Suprapubic skin (tissue), 4 donors: ENCODE measurements at regions not wholly inside any gene's neighbourhood (a gene's known extent, or its start where the extent isn't known, plus 50 kb on each side); places are given as distances from the start of the nearest gene placed in this dataset.

Source experiments
- DNase-seq, 2 donors: peaks; one replicate each; pipeline ENCODE4 v3.0.0-alpha.2; 2019; ENCODE audit warnings: low spot score in 2 of 2
- H3K27ac ChIP-seq: fragments of 200-600 bp; sonication (generic); one replicate; pipeline ENCODE4 v1.5.1; 2019
- H3K27me3 ChIP-seq: fragments of 200-600 bp; sonication (generic); one replicate; pipeline ENCODE4 v1.5.1; 2019
- H3K36me3 ChIP-seq: fragments of 200-600 bp; sonication (generic); one replicate; pipeline ENCODE4 v1.5.1; 2019
- H3K4me1 ChIP-seq: fragments of 200-600 bp; sonication (generic); one replicate; pipeline ENCODE4 v1.5.1; 2019
- H3K4me3 ChIP-seq: fragments of 200-600 bp; sonication (generic); one replicate; pipeline ENCODE4 v1.5.1; 2019; ENCODE audit warnings: mild to moderate bottlenecking
- H3K9me3 ChIP-seq: fragments of 200-600 bp; sonication (generic); one replicate; pipeline ENCODE4 v1.5.1; 2019
- CTCF ChIP-seq, 2 donors: fragments of 200-600 bp in 1 of 2; fragments of 450-650 bp in 1 of 2; sonication (generic) in 1 of 2; IDR thresholded peaks; one replicate each; pipeline ENCODE4 v1.5.1; 2016 to 2019; ENCODE audit warnings: antibody characterized with exemption in 2 of 2, mild to moderate bottlenecking in 1 of 2, moderate library complexity in 1 of 2
- EP300 ChIP-seq: sonication (generic); formaldehyde crosslinking; IDR thresholded peaks from one replicate; pipeline ENCODE4 v1.6.1; 2017; ENCODE audit warnings: antibody characterized with exemption
- POLR2A ChIP-seq, 2 donors: fragments of 450-650 bp; IDR thresholded peaks; one replicate each; pipeline ENCODE4 v1.6.1; 2017; ENCODE audit warnings: antibody characterized with exemption in 2 of 2, mild to moderate bottlenecking in 2 of 2, moderate library complexity in 2 of 2
- POLR2AphosphoS5 ChIP-seq, 3 donors: sonication (generic); formaldehyde crosslinking; IDR thresholded peaks; one replicate each; pipeline ENCODE4 v1.6.1; 2017; ENCODE audit warnings: antibody characterized with exemption in 3 of 3
- WGBS: methylation state at CpG from one replicate; pipeline ENCODE4 v1.1.5; 2018; 5-methylcytosine and 5-hydroxymethylcytosine counted together

- Histone ChIP-seq H3K27me3 (no peaks in the 10 kb centered on the region), H3K36me3 (no peaks in the 10 kb centered on the region), H3K27ac (no peak overlapping the region), H3K4me1 (peaks cover 8% of the 10 kb centered on the region), H3K9me3 (no peaks in the 10 kb centered on the region), H3K4me3 (no peak overlapping the region)
- no peak for TF ChIP-seq POLR2AphosphoS5 (IDR thresholded peaks at IDR 0.05)
- TF ChIP-seq POLR2A (IDR thresholded peaks at IDR 0.05): no peak
- TF ChIP-seq EP300: no peak
- TF ChIP-seq CTCF (IDR thresholded peaks at IDR 0.05): no peak
- WGBS: 86% methylated on average over 2 of the region's 2 CpGs
- no peak for DNase-seq
Measured at GRCh38 chr3:65174713-65175112, 486.9 kb upstream of the ADAMTS9 start.

GRCh38 chr3:65173841-65174240 lies 486.0 kb upstream of the ADAMTS9 start:
- no peak for DNase-seq
- 68% methylated on average over 2 of the region's 2 CpGs for WGBS
- H3K4me1 ChIP-seq: peaks cover 8% of the 10 kb centered on the region
- H3K27me3 ChIP-seq: no peaks in the 10 kb centered on the region
- TF ChIP-seq POLR2AphosphoS5 (IDR thresholded peaks at IDR 0.05): no peak
- TF ChIP-seq POLR2A (IDR thresholded peaks at IDR 0.05): no peak
- TF ChIP-seq CTCF (IDR thresholded peaks at IDR 0.05): no peak
- TF ChIP-seq EP300: no peak
- no peak overlapping the region for H3K4me3 ChIP-seq
- no peaks in the 10 kb centered on the region for H3K9me3 ChIP-seq
- H3K36me3 ChIP-seq: no peaks in the 10 kb centered on the region
- no peak overlapping the region for H3K27ac ChIP-seq

GRCh38 chr3:65172209-65172608 lies 484.4 kb upstream of the ADAMTS9 start:
- H3K27me3 ChIP-seq: no peaks in the 10 kb centered on the region
- H3K4me1 ChIP-seq: peaks cover 8% of the 10 kb centered on the region
- DNase-seq: no peak
- TF ChIP-seq CTCF (IDR thresholded peaks at IDR 0.05) (no peak), POLR2A (IDR thresholded peaks at IDR 0.05) (no peak), POLR2AphosphoS5 (IDR thresholded peaks at IDR 0.05) (no peak), EP300 (no peak)
- H3K4me3 ChIP-seq: no peak overlapping the region
- H3K27ac ChIP-seq: no peak overlapping the region
- no peaks in the 10 kb centered on the region for H3K36me3 ChIP-seq
- 70% methylated on average over 5 of the region's 5 CpGs for WGBS
- H3K9me3 ChIP-seq: no peaks in the 10 kb centered on the region

- Histone ChIP-seq H3K27me3 (no peaks in the 10 kb centered on the region), H3K9me3 (no peaks in the 10 kb centered on the region), H3K36me3 (no peaks in the 10 kb centered on the region), H3K4me1 (peaks cover 8% of the 10 kb centered on the region), H3K4me3 (no peak overlapping the region), H3K27ac (peak overlapping the region; percentile 33)
- WGBS: 6% methylated on average over 9 of the region's 10 CpGs
- TF ChIP-seq CTCF (IDR thresholded peaks at IDR 0.05) (peak in 1 of 2 donors; percentile 13), EP300 (peak; percentile 100), POLR2A (IDR thresholded peaks at IDR 0.05) (no peak), POLR2AphosphoS5 (IDR thresholded peaks at IDR 0.05) (peak; percentile 22 to 83 (median 54))
- peak; percentile 83 to 89 for DNase-seq
Measured at GRCh38 chr3:65170390-65171042, 482.7 kb upstream of the ADAMTS9 start.

- WGBS: 17% methylated on average over 3 of the region's 3 CpGs
- TF ChIP-seq POLR2A (IDR thresholded peaks at IDR 0.05) (no peak), POLR2AphosphoS5 (IDR thresholded peaks at IDR 0.05) (no peak), EP300 (no peak), CTCF (IDR thresholded peaks at IDR 0.05) (no peak)
- DNase-seq: no peak
- Histone ChIP-seq H3K9me3 (no peaks in the 10 kb centered on the region), H3K27me3 (no peaks in the 10 kb centered on the region), H3K36me3 (no peaks in the 10 kb centered on the region), H3K4me3 (no peak overlapping the region), H3K4me1 (peaks cover 8% of the 10 kb centered on the region), H3K27ac (peak overlapping the region; percentile 33)
Measured at GRCh38 chr3:65169961-65170360, 482.2 kb upstream of the ADAMTS9 start.
